GM23338 (cell line): ENCODE measurements at regions not wholly inside any gene's neighbourhood (a gene's known extent, or its start where the extent isn't known, plus 50 kb on each side); places are given as distances from the start of the nearest gene placed in this dataset.

ENCODE experiments used
- ATAC-seq: fragments of 200-7000 bp; cut with Tn5 transposase; 3 replicates; pipeline ENCODE4 v1.9.1; 2020
- DNase-seq: peaks from one replicate; pipeline ENCODE4 v3.0.0-alpha.2; 2015; ENCODE audit warnings: low spot score
- H2AFZ ChIP-seq: fragments of 200-600 bp; sonication (generic); 2 replicates; pipeline ENCODE4 v1.8.0; 2016; ENCODE audit warnings: antibody characterized with exemption, mild to moderate bottlenecking, moderate library complexity
- H3F3A ChIP-seq: fragments of 200-600 bp; sonication (generic); replicated peaks from 2 replicates; pipeline ENCODE4 v1.8.0; 2017; ENCODE audit warnings: antibody characterized with exemption, mixed run types, low read depth
- H3K27ac ChIP-seq: fragments of 200-600 bp; sonication (generic); 2 replicates; pipeline ENCODE4 v1.6.1; 2016; ENCODE audit warnings: low read depth
- H3K27me3 ChIP-seq: fragments of 200-600 bp; sonication (generic); 2 replicates; pipeline ENCODE4 v1.8.0; 2016; ENCODE audit warnings: mild to moderate bottlenecking, mixed run types, moderate library complexity; ENCODE audit not compliant: insufficient read depth
- H3K36me3 ChIP-seq: fragments of 200-600 bp; sonication (generic); 2 replicates; pipeline ENCODE4 v1.8.0; 2016; ENCODE audit warnings: mild to moderate bottlenecking; ENCODE audit not compliant: insufficient read depth
- H3K4me1 ChIP-seq: fragments of 200-600 bp; sonication (generic); 2 replicates; pipeline ENCODE4 v1.8.0; 2016; ENCODE audit warnings: mild to moderate bottlenecking, moderate library complexity; ENCODE audit not compliant: insufficient read depth
- H3K4me2 ChIP-seq: fragments of 200-600 bp; sonication (generic); 2 replicates; pipeline ENCODE4 v1.7.1; 2017; ENCODE audit warnings: mixed run types
- H3K4me3 ChIP-seq: fragments of 200-600 bp; sonication (generic); 2 replicates; pipeline ENCODE4 v1.6.1; 2016; ENCODE audit warnings: mixed run types
- H3K79me2 ChIP-seq: fragments of 200-600 bp; sonication (generic); replicated peaks from 2 replicates; pipeline ENCODE4 v1.8.0; 2017; ENCODE audit warnings: mild to moderate bottlenecking; ENCODE audit not compliant: insufficient read depth
- H3K9me2 ChIP-seq: fragments of 200-600 bp; sonication (generic); 2 replicates; pipeline ENCODE4 v1.8.0; 2017; ENCODE audit not compliant: insufficient read depth
- H4K20me1 ChIP-seq: fragments of 200-600 bp; sonication (generic); replicated peaks from 2 replicates; pipeline ENCODE4 v1.8.0; 2017; ENCODE audit warnings: mild to moderate bottlenecking; ENCODE audit not compliant: insufficient read depth
- H3K27ac Mint-ChIP-seq: 2 replicates; pipeline ENCODE4 v1.8.0; 2020; ENCODE audit warnings: inconsistent platforms, mild to moderate bottlenecking, moderate library complexity, mixed read lengths
- H3K27me3 Mint-ChIP-seq: 3 replicates; pipeline ENCODE4 v1.8.0; 2022; ENCODE audit warnings: low read depth, mild to moderate bottlenecking, moderate library complexity, mixed read lengths, inconsistent platforms; ENCODE audit not compliant: insufficient read depth, poor library complexity
- H3K36me3 Mint-ChIP-seq: 3 replicates; pipeline ENCODE4 v1.8.0; 2021; ENCODE audit warnings: low read depth, mild to moderate bottlenecking, inconsistent platforms, moderate library complexity, mixed read lengths
- H3K4me1 Mint-ChIP-seq: 3 replicates; pipeline ENCODE4 v1.8.0; 2020; ENCODE audit warnings: mild to moderate bottlenecking, inconsistent platforms, mixed read lengths
- H3K4me3 Mint-ChIP-seq: 3 replicates; pipeline ENCODE4 v1.8.0; 2021; ENCODE audit warnings: moderate library complexity, mild to moderate bottlenecking, inconsistent platforms, mixed read lengths
- H3K9me3 Mint-ChIP-seq: 3 replicates; pipeline ENCODE4 v1.8.0; 2020; ENCODE audit warnings: moderate library complexity, mild to moderate bottlenecking, inconsistent platforms, mixed read lengths
- CREB1 ChIP-seq: fragments of 250-450 bp; sonication (Bioruptor Pico); IDR thresholded peaks from 2 replicates; pipeline ENCODE4 v1.5.0; 2020; ENCODE audit warnings: low read depth, mild to moderate bottlenecking, moderate library complexity
- ETS1 ChIP-seq: IDR thresholded peaks from 2 replicates; pipeline ENCODE4 v1.6.1; 2016; ENCODE audit warnings: antibody characterized with exemption
- NANOG ChIP-seq: IDR thresholded peaks from 2 replicates; pipeline ENCODE4 v1.6.1; 2016; ENCODE audit warnings: antibody characterized with exemption, borderline replicate concordance
- POLR2AphosphoS5 ChIP-seq: IDR thresholded peaks from 2 replicates; pipeline ENCODE4 v1.6.1; 2016; ENCODE audit warnings: antibody characterized with exemption, low read depth
- ZNF114 ChIP-seq: fragments of 250-450 bp; sonication (Bioruptor Pico); IDR thresholded peaks from 2 replicates; pipeline ENCODE4 v1.5.0; 2020; ENCODE audit warnings: mild to moderate bottlenecking, moderate library complexity
- ZNF331 ChIP-seq: fragments of 250-450 bp; sonication (Bioruptor Pico); IDR thresholded peaks from 2 replicates; pipeline ENCODE4 v1.5.0; 2020; ENCODE audit warnings: low read depth, mild to moderate bottlenecking, moderate library complexity
- ZNF462 ChIP-seq: fragments of 250-450 bp; sonication (Bioruptor Pico); IDR thresholded peaks from 2 replicates; pipeline ENCODE4 v1.5.0; 2020; ENCODE audit warnings: mild to moderate bottlenecking, moderate library complexity

- Mint-ChIP-seq H3K27me3 (no peaks in the 10 kb centered on the region), H3K4me1 (no peaks in the 10 kb centered on the region), H3K4me3 (no peak overlapping the region), H3K36me3 (no peaks in the 10 kb centered on the region), H3K9me3 (no peaks in the 10 kb centered on the region), H3K27ac (no peak overlapping the region)
- H3K36me3 ChIP-seq: no peaks in the 10 kb centered on the region
- H3K4me1 ChIP-seq: no peaks in the 10 kb centered on the region
- no peaks in the 10 kb centered on the region for H3K9me2 ChIP-seq
- H4K20me1 ChIP-seq: no peaks in the 10 kb centered on the region
- no peak overlapping the region for H3K27ac ChIP-seq
- TF ChIP-seq ZNF462 (CRISPR knock-in tag): no peak
- TF ChIP-seq ZNF114 (CRISPR knock-in tag): no peak
- no peak for TF ChIP-seq CREB1 (CRISPR knock-in tag)
- TF ChIP-seq POLR2AphosphoS5: no peak
- no peak for TF ChIP-seq ETS1
- no peak overlapping the region for H3K4me3 ChIP-seq
- no peak overlapping the region for H3K4me2 ChIP-seq
- no peaks in the 10 kb centered on the region for H3K79me2 ChIP-seq
- no peaks in the 10 kb centered on the region for H3F3A ChIP-seq
- ATAC-seq: no peak
- DNase-seq: no peak
- H3K27me3 ChIP-seq: no peaks in the 10 kb centered on the region
- H2AFZ ChIP-seq: no peak overlapping the region
Measured at GRCh38 chr1:219420913-219421312, 192.0 kb downstream of the ZC3H11B start.

DNA sequence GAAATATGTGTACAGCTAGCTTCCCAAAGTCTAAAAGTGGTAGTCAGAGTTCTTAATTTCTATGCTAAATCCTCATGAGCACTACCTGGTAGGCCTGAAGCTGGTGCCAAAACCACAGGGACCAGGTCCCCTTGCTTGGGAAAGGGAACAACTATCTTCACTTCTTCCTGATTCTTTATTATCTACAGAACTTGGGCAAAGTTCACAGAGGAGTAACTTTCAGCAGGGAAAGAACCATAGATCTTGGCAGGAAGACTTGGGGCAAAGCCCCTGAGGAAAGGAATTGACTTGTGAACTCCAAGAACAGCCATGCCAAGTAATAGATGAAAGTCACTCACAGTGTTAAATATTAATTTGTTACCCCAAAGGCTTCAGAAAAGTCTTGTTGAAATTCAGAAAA is 193.0 kb downstream of the ZC3H11B start:
- Histone ChIP-seq H3K79me2 (no peaks in the 10 kb centered on the region), H3K9me2 (no peaks in the 10 kb centered on the region), H3F3A (no peaks in the 10 kb centered on the region), H4K20me1 (no peaks in the 10 kb centered on the region), H3K4me3 (no peak overlapping the region), H2AFZ (no peak overlapping the region), H3K36me3 (no peaks in the 10 kb centered on the region), H3K27me3 (no peaks in the 10 kb centered on the region), H3K4me1 (no peaks in the 10 kb centered on the region), H3K27ac (no peak overlapping the region), H3K4me2 (no peak overlapping the region)
- no peaks in the 10 kb centered on the region for H3K36me3 Mint-ChIP-seq
- H3K4me3 Mint-ChIP-seq: no peak overlapping the region
- ATAC-seq (no peak), DNase-seq (no peak)
- H3K9me3 Mint-ChIP-seq: no peaks in the 10 kb centered on the region
- no peak overlapping the region for H3K27ac Mint-ChIP-seq
- H3K27me3 Mint-ChIP-seq: no peaks in the 10 kb centered on the region
- H3K4me1 Mint-ChIP-seq: no peaks in the 10 kb centered on the region
- TF ChIP-seq ZNF331 (CRISPR knock-in tag) (no peak), ZNF462 (CRISPR knock-in tag) (no peak), NANOG (no peak)
